Choroid plexus epithelial cell (primary cell): ENCODE measurements at regions not wholly inside any gene's neighbourhood (a gene's known extent, or its start where the extent isn't known, plus 50 kb on each side); places are given as distances from the start of the nearest gene placed in this dataset.

Experiments
- DNase-seq: peaks from one replicate; pipeline ENCODE4 v3.0.0-alpha.2; 2010; ENCODE audit warnings: low read depth
- H3K4me3 ChIP-seq: 2 replicates; pipeline ENCODE4 v1.5.1; 2011; ENCODE audit warnings: low read depth, mild to moderate bottlenecking, control low read depth, low read length, moderate library complexity
- TF ChIP-seq, protein P1 (sequence below): conservative IDR thresholded peaks from 2 replicates; pipeline ENCODE4 v1.5.1; 2011; ENCODE audit warnings: low read depth, mild to moderate bottlenecking, control low read depth, inconsistent platforms, low read length, moderate library complexity

DNA sequence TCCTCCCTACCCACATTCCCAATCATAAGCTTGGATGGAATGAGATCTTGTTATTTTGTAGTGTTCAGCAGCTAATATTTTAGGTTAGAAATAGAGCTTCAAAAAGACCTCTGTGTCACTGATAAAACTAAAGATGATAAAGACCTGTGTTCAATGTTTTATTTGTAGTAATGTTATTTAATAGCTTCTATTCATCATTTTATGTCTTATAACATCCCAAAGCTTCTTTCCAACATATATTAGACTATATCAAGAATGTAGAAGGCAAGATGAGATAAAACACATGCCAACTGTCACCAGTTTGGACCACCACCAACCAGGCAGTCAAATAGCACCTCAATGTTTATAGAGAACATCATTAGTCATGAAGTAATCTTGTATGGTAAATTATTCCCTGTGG is 409.5 kb upstream of the ITGA1 start:
- no peak for DNase-seq
- H3K4me3 ChIP-seq: no peak overlapping the region
- TF ChIP-seq, protein P1, sequence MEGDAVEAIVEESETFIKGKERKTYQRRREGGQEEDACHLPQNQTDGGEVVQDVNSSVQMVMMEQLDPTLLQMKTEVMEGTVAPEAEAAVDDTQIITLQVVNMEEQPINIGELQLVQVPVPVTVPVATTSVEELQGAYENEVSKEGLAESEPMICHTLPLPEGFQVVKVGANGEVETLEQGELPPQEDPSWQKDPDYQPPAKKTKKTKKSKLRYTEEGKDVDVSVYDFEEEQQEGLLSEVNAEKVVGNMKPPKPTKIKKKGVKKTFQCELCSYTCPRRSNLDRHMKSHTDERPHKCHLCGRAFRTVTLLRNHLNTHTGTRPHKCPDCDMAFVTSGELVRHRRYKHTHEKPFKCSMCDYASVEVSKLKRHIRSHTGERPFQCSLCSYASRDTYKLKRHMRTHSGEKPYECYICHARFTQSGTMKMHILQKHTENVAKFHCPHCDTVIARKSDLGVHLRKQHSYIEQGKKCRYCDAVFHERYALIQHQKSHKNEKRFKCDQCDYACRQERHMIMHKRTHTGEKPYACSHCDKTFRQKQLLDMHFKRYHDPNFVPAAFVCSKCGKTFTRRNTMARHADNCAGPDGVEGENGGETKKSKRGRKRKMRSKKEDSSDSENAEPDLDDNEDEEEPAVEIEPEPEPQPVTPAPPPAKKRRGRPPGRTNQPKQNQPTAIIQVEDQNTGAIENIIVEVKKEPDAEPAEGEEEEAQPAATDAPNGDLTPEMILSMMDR: no peak

DNA sequence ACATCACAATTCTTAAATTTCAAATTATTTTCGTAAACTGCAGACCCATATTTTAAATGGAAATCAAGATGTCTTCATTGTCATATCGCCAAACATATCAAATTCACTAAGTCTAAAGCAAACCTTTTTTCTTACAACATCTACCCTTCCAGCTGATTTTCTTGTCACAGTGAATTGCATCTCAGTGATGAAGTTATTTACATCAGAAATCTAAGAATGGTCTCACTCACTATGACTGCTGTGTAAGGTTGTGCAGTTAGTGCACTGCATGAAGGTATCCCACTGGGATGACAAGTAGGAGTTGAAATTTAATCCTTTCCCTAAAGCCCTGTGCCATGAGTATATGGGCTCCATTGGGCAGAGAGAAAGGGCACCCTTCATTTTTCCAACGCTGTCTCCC is 399.4 kb upstream of the ITGA1 start:
- H3K4me3 ChIP-seq: no peak overlapping the region
- TF ChIP-seq, protein P1: no peak
- no peak for DNase-seq

DNA sequence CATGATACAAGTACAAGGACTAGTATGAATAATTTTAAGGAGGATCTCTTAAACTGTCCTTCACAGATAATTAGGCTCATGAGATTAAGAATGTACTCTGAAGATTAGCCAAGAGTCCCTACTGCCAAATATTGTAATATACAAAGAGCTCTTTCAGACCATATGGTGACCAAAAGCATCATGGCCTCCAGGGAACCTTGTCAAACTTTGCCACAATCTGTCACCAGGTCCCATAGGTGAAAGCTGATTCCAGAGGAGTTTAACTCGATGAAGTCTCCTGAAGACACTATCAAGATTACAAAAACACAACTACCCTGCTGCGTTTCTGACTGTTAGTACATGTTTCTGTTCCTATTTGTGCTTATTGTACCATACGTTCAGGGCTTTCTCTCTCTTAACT is 395.4 kb upstream of the ITGA1 start:
- DNase-seq: no peak
- H3K4me3 ChIP-seq: no peak overlapping the region
- TF ChIP-seq, protein P1: no peak

DNA sequence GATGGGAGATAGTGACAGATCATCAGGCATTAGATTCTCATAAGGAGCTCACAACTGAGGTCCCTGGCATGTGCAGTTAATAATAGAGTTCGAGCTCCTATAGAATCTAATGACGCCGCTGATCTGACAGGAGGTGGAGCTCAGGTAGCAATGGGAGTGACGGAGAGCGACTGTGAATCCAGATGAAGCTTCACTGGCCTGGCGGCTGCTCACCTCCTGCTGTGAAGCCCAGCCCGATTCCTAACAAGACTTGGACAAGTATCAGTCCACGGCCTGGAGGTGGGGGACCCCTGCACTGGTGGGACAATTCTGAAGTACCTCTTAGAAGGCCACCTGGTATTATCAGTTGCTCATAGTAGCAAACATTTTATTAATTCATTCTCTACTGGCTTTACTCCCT is 377.9 kb upstream of the ITGA1 start:
- DNase-seq: no peak
- TF ChIP-seq, protein P1: no peak
- no peak overlapping the region for H3K4me3 ChIP-seq

DNA sequence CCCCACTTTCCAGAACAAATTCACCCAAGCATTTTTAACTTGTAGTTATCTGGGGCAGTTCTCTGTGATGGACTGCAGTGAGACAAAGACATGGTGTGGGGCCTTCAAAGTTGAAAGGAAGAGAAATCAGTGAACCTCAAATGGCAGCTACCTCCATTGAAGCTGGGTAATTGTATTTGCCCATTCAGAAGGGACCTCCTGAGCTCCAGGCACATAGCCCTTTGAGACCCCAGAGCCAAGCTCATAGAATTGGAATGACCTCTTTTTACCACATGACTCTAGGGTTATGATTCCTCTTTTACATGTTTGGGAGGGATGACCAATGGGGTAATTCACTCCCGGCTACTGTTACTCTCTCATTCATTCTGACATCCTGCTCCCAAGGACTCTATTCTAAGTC is 368.4 kb upstream of the ITGA1 start:
- TF ChIP-seq, protein P1: no peak
- no peak for DNase-seq
- no peak overlapping the region for H3K4me3 ChIP-seq

DNA sequence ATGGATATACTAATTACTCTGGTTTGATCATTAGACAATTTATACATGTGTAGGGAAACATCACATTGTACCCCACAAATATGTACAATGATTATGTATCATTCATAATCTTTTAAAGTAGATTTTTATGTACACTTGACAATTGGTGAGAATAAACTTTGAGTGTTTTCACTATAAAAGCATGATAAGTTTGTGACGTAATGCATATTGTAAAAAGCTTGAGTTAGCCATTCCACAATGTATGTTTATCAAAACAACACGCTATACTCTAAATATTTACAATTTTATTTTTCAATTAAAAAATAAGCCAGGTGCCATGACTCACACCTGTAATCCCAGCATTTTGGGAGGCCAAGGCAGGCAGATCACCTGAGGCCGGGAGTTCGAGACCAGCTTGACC is 360.1 kb upstream of the ITGA1 start:
- TF ChIP-seq, protein P1: no peak
- no peak overlapping the region for H3K4me3 ChIP-seq
- no peak for DNase-seq

DNA sequence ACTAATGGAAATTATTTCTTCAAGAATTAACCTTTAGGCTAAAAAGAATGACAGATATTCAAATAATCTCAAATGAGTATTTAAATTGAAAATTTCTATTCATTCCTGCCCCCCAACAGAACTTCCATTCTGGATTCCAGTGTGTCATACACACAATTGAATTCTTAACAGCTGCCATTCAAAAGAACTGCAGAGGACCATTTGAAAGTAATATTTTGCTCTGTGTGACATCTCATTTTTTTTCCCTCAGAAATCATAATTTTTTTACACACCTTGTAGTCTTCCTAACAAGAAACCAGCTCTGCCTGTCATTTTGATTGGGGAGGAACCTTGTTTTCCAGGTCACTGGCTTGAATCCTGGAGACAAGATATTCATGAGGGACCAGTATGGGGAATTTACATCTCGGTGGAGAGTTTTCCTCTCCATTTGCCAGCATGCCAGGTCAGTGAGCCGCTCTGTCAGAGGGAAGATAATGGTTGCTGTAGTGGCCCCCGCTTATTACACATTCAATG is 358.7 kb upstream of the ITGA1 start:
- no peak for DNase-seq
- TF ChIP-seq, protein P1: no peak
- H3K4me3 ChIP-seq: no peak overlapping the region
